Glomerular visceral epithelial cell (primary cell): ENCODE measurements at regions not wholly inside any gene's neighbourhood (a gene's known extent, or its start where the extent isn't known, plus 50 kb on each side); places are given as distances from the start of the nearest gene placed in this dataset.

Experiments
- DNase-seq: peaks from one replicate; pipeline ENCODE4 v3.0.0-alpha.2; 2016; ENCODE audit errors: extremely low spot score

DNA sequence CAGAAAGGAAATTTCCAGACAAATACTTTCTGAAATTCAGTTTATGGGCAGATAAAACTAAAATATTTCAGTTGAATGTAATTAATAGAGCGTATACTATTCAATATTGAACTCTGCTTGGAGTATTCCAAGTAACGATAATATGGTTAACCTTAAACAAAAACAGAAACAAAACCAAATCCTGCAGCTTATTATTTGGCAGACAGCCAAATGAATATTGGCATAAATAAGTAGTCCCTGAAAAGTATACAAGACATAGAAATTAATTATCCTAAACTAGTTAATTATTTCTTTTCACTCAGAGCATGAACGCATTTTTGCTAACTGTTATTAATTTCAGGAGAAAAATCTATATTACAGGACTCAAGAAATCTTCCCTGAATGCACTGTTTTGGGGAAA lies 1574.0 kb downstream of the MAT2B start:
- no peak for DNase-seq

GRCh38 chr5:165083394-165083793 lies 1578.0 kb downstream of the MAT2B start:
- no peak for DNase-seq

DNA sequence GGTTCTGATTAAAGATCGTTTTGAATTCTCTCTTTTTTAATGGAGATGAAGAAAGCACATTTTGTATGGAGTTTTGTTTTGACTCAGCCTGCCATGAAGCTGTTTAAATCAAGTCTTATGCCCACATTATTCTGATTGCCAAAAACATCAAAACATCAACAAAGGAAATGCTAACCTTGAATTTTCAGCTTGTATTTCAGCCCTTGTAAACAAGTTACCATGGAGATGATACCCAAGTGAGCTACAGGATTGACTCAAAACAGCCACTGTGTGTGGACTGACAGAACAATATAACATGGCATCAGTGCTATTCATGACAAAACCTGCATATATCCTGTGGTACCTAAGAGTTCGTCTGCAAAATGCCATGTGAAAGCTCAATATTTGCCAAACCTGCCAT lies 1581.0 kb downstream of the MAT2B start:
- no peak for DNase-seq

- no peak for DNase-seq
Measured at GRCh38 chr5:165094782-165095181, 1589.4 kb downstream of the MAT2B start.

- DNase-seq, result no peak
Measured at GRCh38 chr5:165101709-165102108, 1596.3 kb downstream of the MAT2B start.

DNA sequence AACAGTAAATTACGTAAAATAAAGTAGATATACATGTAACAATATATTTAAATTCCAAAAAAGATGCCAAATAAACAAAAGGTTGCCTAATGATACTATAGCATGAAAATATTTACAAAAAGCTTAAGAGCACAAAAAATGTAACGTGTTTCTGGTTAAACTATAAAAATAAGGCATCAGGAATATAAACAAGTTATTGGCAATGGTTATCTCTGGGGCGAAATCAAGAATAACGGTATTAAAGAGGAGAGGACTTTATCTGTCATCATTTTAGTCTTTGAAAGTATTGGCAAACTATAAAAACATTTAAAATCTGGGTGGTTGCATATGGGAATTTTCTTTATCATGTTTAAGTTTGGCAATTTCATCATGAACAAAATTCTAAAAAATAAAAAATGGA lies 1599.2 kb downstream of the MAT2B start:
- DNase-seq, result no peak

DNA sequence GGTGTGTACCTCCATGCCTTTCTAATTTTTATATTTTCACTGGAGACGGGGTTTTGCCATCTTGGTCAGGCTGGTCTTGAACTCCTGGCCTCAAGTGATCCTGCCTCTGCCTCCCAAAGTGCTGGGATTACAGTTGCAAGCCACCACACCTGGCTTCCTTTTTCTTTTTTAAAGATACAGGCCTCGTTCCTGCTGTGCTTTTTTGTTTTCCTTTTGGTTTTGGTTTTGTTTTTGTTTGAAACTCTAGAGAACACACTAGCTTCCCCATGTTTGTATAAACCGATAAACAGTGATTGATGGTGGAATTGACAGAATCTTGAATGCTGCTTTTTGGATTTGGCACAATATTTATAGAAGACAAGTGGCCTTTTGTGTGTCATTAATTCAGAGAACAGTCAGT lies 1603.4 kb downstream of the MAT2B start:
- DNase-seq, result no peak

- no peak for DNase-seq
Measured at GRCh38 chr5:165119175-165119574, 1613.8 kb downstream of the MAT2B start.

DNA sequence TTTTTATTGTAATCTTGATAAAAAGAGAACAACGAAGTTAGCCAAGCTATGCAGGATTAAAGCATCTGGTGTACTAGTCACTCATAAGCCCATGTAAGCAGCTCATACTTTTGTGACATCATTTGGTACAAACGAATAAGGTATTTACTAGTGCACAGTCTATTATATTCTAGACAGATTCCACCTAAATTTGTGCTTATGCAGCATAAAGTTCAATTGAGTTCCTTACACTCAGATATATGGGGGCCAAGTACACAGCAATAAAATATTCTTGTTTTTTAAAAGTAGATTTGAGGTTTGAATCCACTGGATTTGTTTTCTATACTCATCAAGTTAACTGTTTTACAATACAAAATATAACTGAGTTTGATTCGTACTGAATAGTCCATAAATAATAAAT lies 1621.2 kb downstream of the MAT2B start:
- no peak for DNase-seq

DNA sequence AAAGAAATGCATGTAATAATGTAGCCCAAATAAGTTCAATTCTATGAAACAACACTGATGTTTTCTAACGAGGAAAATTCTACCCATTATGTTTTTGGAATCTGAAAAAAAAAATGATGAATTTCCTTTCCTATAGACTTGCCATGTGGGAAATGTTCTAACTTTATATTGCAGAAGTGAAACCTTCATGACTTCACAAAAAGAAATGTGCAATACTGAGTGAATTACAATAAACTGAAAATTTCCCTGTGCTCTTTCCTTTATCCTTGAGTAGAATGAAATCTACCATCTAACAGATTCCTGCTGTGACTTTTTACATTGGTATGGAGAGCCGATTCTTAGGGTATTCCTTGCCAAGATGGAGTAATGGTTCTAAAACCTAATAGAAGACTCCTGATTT lies 1622.5 kb downstream of the MAT2B start:
- DNase-seq, result no peak

GRCh38 chr5:165130656-165131055 lies 1625.2 kb downstream of the MAT2B start:
- no peak for DNase-seq

DNA sequence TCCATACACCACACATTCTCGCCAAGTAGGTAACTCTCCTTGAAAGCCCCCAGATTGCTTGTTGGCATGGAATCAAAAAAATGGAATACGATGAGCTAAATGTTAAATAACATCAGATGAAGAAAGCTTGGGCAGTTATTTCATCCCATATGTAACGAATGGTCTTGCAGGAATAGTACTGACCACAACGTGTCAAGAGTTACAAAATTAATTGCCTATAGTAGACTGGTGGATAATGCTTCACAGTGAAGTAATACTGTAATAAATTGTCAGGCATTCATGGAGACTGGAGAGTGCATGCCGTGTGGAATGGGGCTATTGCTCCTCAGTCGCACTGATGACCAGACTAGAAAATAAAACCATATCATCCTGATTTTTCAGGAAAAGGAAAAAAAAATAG lies 1628.7 kb downstream of the MAT2B start:
- no peak for DNase-seq

DNA sequence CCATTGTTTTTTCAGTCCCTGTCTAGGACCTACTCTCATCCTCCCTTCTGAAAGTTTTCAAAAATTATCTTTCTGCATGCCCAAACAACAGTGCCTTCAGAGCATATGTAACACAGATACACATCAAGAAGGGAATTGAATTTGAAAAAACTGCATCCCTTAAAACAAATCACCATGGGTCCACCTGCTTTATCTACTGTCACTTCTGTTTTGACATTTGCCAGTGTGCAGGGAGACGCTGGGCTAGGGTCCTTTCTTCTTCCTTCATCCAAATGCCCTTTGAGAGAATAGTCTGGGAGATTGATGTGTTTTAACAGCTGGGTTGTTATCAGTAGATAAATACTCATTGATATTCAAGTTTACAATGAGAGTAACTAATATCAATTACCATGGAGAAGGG lies 1630.1 kb downstream of the MAT2B start:
- DNase-seq, result no peak

GRCh38 chr5:165137701-165138100 lies 1632.3 kb downstream of the MAT2B start:
- no peak for DNase-seq

DNA sequence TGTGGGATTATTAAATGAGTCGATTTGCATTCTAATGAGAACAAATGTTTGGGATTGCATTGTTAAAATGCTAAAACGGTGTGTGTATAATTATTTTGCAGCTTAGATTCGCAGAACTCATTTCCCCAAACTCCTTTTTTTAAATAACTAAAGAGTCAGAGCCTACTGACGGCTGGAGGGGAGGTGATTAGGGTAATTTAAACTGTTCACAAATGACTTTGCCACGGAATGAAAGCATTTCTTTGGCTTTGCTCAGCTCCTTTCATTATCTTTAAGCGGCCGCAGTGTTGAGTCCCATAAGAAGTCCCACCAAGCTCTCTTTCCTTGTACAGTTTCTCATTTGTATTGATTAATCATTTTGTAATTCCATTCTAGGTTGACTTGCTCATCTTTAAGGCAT lies 1632.8 kb downstream of the MAT2B start:
- DNase-seq, result no peak

GRCh38 chr5:165139262-165139661 lies 1633.8 kb downstream of the MAT2B start:
- DNase-seq, result no peak

DNA sequence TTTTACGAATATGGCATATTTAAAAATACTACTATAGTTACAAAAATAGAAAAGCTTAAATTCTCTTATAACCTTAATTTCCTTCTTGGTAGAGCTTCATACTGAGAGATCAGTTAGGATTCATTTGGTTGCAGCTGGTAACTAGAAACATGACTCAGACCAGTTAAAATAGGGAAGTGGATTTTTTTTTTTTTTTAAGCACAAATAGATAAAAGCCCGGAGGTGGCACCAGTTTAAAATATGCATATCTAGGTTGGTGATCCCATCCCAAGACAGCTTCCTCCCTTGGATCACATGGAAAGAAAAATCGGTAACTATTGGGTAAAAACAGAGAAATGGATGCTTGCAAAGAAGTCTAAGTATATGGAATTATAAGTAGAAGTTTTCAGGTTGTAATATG lies 1634.3 kb downstream of the MAT2B start:
- no peak for DNase-seq

GRCh38 chr5:165143741-165144140 lies 1638.3 kb downstream of the MAT2B start:
- DNase-seq, result no peak

DNA sequence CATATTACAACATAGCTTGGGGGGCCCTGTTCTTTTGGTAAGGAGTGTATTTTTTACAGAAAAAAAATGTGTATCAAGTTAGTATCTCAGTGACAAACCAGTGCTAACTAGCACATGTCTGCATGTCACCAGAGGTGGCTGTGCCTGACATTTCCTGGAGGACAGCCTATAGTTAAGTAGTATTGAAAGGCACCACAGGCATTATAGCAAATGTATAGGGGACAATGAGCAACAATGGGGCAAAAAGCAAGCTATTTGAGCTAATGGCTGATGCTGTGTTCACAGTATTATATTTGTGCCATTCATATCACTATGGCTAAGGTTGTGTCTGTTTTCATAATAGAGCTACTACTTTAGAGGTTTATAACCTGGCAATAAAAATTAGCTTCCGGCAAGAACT lies 1644.0 kb downstream of the MAT2B start:
- no peak for DNase-seq

DNA sequence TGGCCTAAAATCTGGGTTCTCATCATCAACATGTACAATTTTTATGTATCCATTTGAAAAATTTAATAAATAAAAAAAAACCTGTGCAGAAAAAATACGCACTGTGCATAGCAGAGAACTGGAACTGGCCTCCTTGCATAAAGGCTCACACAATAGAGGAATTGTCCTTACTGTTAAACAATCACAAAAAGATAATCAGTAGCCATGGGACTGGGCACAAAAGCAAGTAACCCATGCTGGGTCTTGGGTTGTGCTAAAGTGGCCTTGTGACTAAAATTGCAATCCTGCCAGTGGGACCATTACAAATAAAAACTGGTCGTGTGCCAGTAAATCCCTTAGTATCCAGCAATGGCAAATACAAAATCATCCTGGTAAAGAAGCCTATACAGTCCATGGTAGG lies 1646.6 kb downstream of the MAT2B start:
- no peak for DNase-seq

GRCh38 chr5:165157219-165157618 lies 1651.8 kb downstream of the MAT2B start:
- DNase-seq, result peak; percentile 2

- DNase-seq, result no peak
Measured at GRCh38 chr5:165161204-165161603, 1655.8 kb downstream of the MAT2B start.

DNA sequence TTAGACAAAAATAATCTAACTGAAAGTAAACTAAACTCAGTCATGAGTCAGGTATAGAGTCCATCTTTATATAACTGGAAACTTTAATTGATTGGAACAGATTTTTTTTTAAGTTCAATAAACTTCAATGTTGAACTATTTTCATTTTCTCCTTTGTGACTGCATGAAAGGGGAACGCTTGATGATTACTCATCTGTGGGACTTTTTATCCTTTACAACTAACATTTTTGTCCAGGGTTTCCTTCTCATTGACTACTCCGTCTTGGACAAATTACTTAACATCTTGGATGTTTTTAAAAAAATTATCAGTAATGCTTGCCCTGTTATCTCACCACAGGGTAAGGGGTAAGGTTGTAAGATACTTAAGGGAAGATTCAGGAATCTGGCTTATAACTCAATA lies 1658.4 kb downstream of the MAT2B start:
- no peak for DNase-seq

GRCh38 chr5:165173651-165174050 lies 1668.2 kb downstream of the MAT2B start:
- no peak for DNase-seq

DNA sequence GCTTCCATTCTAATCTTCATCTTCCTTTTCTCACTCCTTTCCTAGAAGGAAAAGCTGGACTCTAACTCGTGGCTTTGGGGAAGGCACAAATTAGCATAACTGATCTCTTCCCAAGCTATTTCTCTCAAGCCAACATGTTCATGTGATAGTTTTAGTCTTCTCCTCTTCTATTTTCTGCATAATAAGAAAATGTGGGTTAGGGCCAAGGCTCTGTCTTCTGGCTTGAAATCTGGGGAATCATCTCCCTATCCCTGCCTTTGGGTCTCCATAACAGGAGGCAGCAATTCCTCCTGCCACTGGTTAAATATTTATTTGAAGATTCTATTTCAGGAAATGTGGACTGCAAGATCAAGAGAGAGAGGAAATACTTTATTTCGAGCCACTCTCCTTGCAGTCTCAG lies 1669.6 kb downstream of the MAT2B start:
- no peak for DNase-seq
